B cell (primary cell): ENCODE measurements at regions not wholly inside any gene's neighbourhood (a gene's known extent, or its start where the extent isn't known, plus 50 kb on each side); places are given as distances from the start of the nearest gene placed in this dataset.

Experiments used
- ATAC-seq: fragments of 200-7000 bp; cut with Tn5 transposase; one replicate; pipeline ENCODE4 v1.10.0; 2021; ENCODE audit warnings: low read depth, mild to moderate bottlenecking, moderate number of reproducible peaks, moderate library complexity
- CTCF ChIA-PET: fragments of 350-600 bp; sonication (Branson Sonifier 250); formaldehyde crosslinking; loops from one replicate; lab custom pipeline; 2021; ENCODE audit warnings: antibody characterized with exemption, inconsistent platforms; lab: Charles Lee
- POLR2A ChIA-PET: fragments of 350-600 bp; sonication (Branson Sonifier 250); formaldehyde crosslinking; loops from one replicate; lab custom pipeline; 2021; ENCODE audit warnings: antibody characterized with exemption; lab: Charles Lee
- DNase-seq: peaks from one replicate; pipeline ENCODE4 v3.0.0; 2013
- H2AFZ ChIP-seq: 2 replicates; pipeline ENCODE4 v1.6.1; 2012; ENCODE audit warnings: mild to moderate bottlenecking, low read depth, low read length; ENCODE audit not compliant: insufficient read depth, poor library complexity, severe bottlenecking
- H3K27ac ChIP-seq, 2 donors: 1 replicate in 1 of 2; 2 replicates in 1 of 2; pipeline ENCODE4 v1.5.1; 2012 to 2013; ENCODE audit warnings: low read length in 2 of 2, mild to moderate bottlenecking in 2 of 2, moderate library complexity in 1 of 2
- H3K27me3 ChIP-seq, 4 experiments: fragments of 200-600 bp in 1 of 4; sonication (generic) in 1 of 4; replicated peaks in 1 of 4; 1 replicate in 2 of 4; 2 replicates in 2 of 4; pipeline versions ENCODE4 v1.6.1 to v1.7.0; 2013 to 2016; ENCODE audit warnings: low read length in 3 of 4, mild to moderate bottlenecking in 2 of 4, mixed read lengths in 1 of 4, moderate library complexity in 1 of 4; ENCODE audit not compliant: insufficient read depth in 4 of 4, control insufficient read depth in 3 of 4; ENCODE audit errors: control extremely low read depth in 1 of 4
- H3K36me3 ChIP-seq, 2 experiments: replicated peaks in 1 of 2; 1 replicate in 1 of 2; 2 replicates in 1 of 2; pipeline versions ENCODE4 v1.6.1 to v1.7.1; 2013; ENCODE audit warnings: low read length in 1 of 2; ENCODE audit not compliant: insufficient read depth in 2 of 2, control insufficient read depth in 1 of 2; ENCODE audit errors: control extremely low read depth in 1 of 2, extremely low read depth in 1 of 2
- H3K4me1 ChIP-seq, 2 donors: fragments of 200-600 bp in 1 of 2; sonication (generic) in 1 of 2; 1 replicate in 1 of 2; 2 replicates in 1 of 2; pipeline versions ENCODE4 v1.5.1 to v1.6.1; 2013 to 2017; ENCODE audit warnings: low read length in 2 of 2; ENCODE audit not compliant: control insufficient read depth in 2 of 2, insufficient read depth in 2 of 2
- H3K4me2 ChIP-seq: replicated peaks from 2 replicates; pipeline ENCODE3; 2012; ENCODE audit warnings: mild to moderate bottlenecking, low read depth, low read length; ENCODE audit not compliant: poor library complexity, severe bottlenecking
- H3K4me3 ChIP-seq, 5 experiments: fragments of 200-600 bp in 1 of 5; sonication (generic) in 1 of 5; 1 replicate in 3 of 5; 2 replicates in 2 of 5; pipeline versions ENCODE4 v1.5.1 to v1.7.0; 2011 to 2016; ENCODE audit warnings: low read length in 4 of 5, mild to moderate bottlenecking in 4 of 5, low read depth in 2 of 5, control low read depth in 1 of 5, moderate library complexity in 1 of 5; ENCODE audit not compliant: insufficient read depth in 1 of 5; ENCODE audit errors: control extremely low read depth in 1 of 5, extremely low read depth in 1 of 5
- H3K79me2 ChIP-seq: fragments of 200-600 bp; sonication (generic); one replicate; pipeline ENCODE4 v1.6.0; 2016; ENCODE audit warnings: low read length; ENCODE audit not compliant: control insufficient read depth, insufficient read depth
- H3K9ac ChIP-seq: fragments of 200-600 bp; sonication (generic); 2 replicates; pipeline ENCODE4 v1.6.1; 2017; ENCODE audit warnings: mild to moderate bottlenecking, low read length, moderate library complexity
- H3K9me3 ChIP-seq, 3 donors: one replicate each; pipeline versions ENCODE4 v1.6.1 to v1.7.1; 2013; ENCODE audit warnings: low read length in 2 of 3; ENCODE audit not compliant: control insufficient read depth in 2 of 3, insufficient read depth in 1 of 3; ENCODE audit errors: control extremely low read depth in 1 of 3
- H4K20me1 ChIP-seq: 2 replicates; pipeline ENCODE4 v1.6.0; 2012; ENCODE audit warnings: mild to moderate bottlenecking, low read length; ENCODE audit not compliant: insufficient read depth, control insufficient read depth, poor library complexity, severe bottlenecking
- H3K27ac Mint-ChIP-seq: one replicate; pipeline ENCODE4 v1.8.0; 2021; ENCODE audit warnings: mixed read lengths
- H3K27me3 Mint-ChIP-seq: one replicate; pipeline ENCODE4 v1.8.0; 2021; ENCODE audit warnings: mixed read lengths
- H3K4me1 Mint-ChIP-seq: one replicate; pipeline ENCODE4 v1.8.0; 2021; ENCODE audit warnings: mixed read lengths
- H3K4me3 Mint-ChIP-seq: one replicate; pipeline ENCODE4 v1.8.0; 2021; ENCODE audit warnings: mixed read lengths
- H3K9me3 Mint-ChIP-seq: one replicate; pipeline ENCODE4 v1.8.0; 2022; ENCODE audit warnings: mixed read lengths; ENCODE audit not compliant: insufficient read depth
- EZH2 ChIP-seq: IDR thresholded peaks from 2 replicates; pipeline ENCODE4 v1.6.1; 2012; ENCODE audit warnings: borderline replicate concordance, low read depth, mild to moderate bottlenecking, moderate library complexity, low read length; ENCODE audit not compliant: insufficient read depth, poor library complexity, severe bottlenecking
- WGBS: methylation state at CpG from one replicate; pipeline ENCODE4 v1.1.5; 2013; ENCODE audit warnings: missing lambda C conversion rate; ENCODE audit not compliant: insufficient coverage; 5-methylcytosine and 5-hydroxymethylcytosine counted together
- intact Hi-C: fragments of 100-400 bp; cut with micrococcal nuclease; formaldehyde crosslinking; loops from one replicate; pipeline ENCODE4 v1.10.0; 2022
- TF ChIP-seq, protein P1 (sequence below): fragments of 200-600 bp; IDR thresholded peaks from one replicate; pipeline ENCODE4 v1.8.0; 2022; ENCODE audit warnings: antibody characterized with exemption, mild to moderate bottlenecking

DNA sequence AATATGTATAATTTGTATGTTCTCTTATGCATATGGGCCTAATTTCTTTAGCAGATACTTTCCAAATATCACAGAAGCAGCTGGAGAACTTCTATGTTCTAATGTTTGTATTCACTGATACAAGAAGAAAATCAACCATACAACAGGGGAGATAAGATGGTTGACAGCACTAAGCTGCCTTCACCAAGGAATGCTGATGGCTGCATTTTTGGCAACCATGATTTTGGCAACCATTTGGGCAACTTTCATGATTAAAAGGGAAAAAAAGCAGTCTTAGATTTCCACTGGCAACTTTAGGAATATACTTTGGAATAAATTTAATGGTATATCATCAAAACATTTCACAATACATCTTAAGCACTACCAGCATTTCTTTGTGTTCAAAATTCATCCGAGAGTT, 740.3 kb upstream of the CDH6 start:
- no peak for ATAC-seq
- WGBS = no CpG with 5 or more reads among the region's 1 CpG

DNA sequence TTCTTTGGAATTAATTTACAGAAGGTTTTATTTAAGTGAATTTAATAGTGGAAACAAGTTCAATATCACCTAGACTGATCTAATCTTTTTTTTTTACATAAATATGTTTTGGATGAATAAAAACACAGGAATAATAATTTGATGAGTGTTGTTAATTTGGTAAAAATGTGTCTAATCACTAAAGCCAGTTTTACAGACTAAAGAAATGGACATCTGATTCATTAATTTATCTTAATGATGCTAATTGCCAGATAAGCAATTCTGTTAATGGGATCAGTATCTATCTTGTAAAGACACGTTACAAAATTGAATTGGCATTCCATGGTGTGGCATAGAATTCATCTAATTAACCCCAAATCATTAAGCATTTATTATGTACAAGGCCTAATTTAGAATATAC, 743.3 kb upstream of the CDH6 start:
- Histone ChIP-seq H3K79me2 (no peaks in the 10 kb centered on the region), H3K4me2 (no peak overlapping the region), H3K4me1 (no peaks in the 10 kb centered on the region), H3K9ac (no peak overlapping the region), H3K9me3 (peaks cover 0 to 3% (median 0%) of the 10 kb centered on the region in 3 donors), H3K36me3 (no peaks in the 10 kb centered on the region), H3K27me3 (no peaks in the 10 kb centered on the region), H3K4me3 (no peak overlapping the region), H3K27ac (no peak overlapping the region), H2AFZ (no peak overlapping the region), H4K20me1 (no peaks in the 10 kb centered on the region)
- peaks cover 8% of the 10 kb centered on the region for H3K9me3 Mint-ChIP-seq
- WGBS = no CpG with 5 or more reads among the region's 1 CpG
- DNase-seq (no peak), ATAC-seq (no peak)
- no peaks in the 10 kb centered on the region for H3K4me1 Mint-ChIP-seq
- H3K4me3 Mint-ChIP-seq = no peak overlapping the region
- H3K27ac Mint-ChIP-seq = no peak overlapping the region
- ChIA-PET CTCF (no interaction called here), POLR2A (no interaction called here)
- intact Hi-C loops = no loop called here
- no peaks in the 10 kb centered on the region for H3K27me3 Mint-ChIP-seq
- TF ChIP-seq, protein P1, sequence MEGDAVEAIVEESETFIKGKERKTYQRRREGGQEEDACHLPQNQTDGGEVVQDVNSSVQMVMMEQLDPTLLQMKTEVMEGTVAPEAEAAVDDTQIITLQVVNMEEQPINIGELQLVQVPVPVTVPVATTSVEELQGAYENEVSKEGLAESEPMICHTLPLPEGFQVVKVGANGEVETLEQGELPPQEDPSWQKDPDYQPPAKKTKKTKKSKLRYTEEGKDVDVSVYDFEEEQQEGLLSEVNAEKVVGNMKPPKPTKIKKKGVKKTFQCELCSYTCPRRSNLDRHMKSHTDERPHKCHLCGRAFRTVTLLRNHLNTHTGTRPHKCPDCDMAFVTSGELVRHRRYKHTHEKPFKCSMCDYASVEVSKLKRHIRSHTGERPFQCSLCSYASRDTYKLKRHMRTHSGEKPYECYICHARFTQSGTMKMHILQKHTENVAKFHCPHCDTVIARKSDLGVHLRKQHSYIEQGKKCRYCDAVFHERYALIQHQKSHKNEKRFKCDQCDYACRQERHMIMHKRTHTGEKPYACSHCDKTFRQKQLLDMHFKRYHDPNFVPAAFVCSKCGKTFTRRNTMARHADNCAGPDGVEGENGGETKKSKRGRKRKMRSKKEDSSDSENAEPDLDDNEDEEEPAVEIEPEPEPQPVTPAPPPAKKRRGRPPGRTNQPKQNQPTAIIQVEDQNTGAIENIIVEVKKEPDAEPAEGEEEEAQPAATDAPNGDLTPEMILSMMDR = no peak
- no peak for TF ChIP-seq EZH2

More for the DNA sequence above, 740.3 kb upstream of the CDH6 start:
- Histone ChIP-seq H3K4me2 (no peak overlapping the region), H3K9ac (no peak overlapping the region), H3K9me3 (peaks cover 0 to 3% (median 0%) of the 10 kb centered on the region in 3 donors), H3K4me1 (no peaks in the 10 kb centered on the region), H3K36me3 (no peaks in the 10 kb centered on the region), H4K20me1 (no peaks in the 10 kb centered on the region), H3K79me2 (no peaks in the 10 kb centered on the region), H3K27ac (no peak overlapping the region), H2AFZ (no peak overlapping the region), H3K27me3 (no peaks in the 10 kb centered on the region), H3K4me3 (no peak overlapping the region)
- Mint-ChIP-seq H3K4me1 (no peaks in the 10 kb centered on the region), H3K27me3 (no peaks in the 10 kb centered on the region), H3K27ac (no peak overlapping the region), H3K4me3 (no peak overlapping the region), H3K9me3 (peaks cover 11% of the 10 kb centered on the region)
- intact Hi-C loops = no loop called here
- CTCF ChIA-PET = no interaction called here
- DNase-seq = no peak
- TF ChIP-seq, protein P1 = no peak
- no peak for TF ChIP-seq EZH2
- POLR2A ChIA-PET = no interaction called here
